ENCODE measurements at regions not wholly inside any gene's neighbourhood (a gene's known extent, or its start where the extent isn't known, plus 50 kb on each side); places are given as distances from the start of the nearest gene placed in this dataset.

DNA sequence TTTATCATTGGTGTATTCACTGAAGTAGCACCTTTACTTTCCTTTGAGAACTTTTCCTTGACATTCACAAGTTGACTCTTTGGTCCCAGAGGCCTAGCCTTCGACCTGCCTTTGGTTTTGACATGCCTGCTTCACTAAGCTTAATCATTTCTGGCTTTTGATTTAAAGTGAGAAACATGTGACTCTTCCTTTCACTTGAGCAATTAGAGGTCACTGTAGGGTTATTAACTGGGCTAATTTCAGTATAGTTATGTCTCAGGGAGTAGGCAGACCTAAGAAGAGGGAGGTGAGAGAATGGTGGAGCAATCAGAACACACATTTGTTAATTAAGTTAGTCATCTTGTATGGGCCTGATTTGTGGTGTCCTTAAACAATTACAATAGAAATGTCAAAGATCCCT is 1040.7 kb upstream of the SLC39A10 start:
- ChIA-PET POLR2A (no interaction called here), CTCF (no interaction called here)
- H3K27me3 Mint-ChIP-seq (ENCODE audit: low read depth): no peaks in the 10 kb centered on the region
- TF ChIP-seq, protein P1, sequence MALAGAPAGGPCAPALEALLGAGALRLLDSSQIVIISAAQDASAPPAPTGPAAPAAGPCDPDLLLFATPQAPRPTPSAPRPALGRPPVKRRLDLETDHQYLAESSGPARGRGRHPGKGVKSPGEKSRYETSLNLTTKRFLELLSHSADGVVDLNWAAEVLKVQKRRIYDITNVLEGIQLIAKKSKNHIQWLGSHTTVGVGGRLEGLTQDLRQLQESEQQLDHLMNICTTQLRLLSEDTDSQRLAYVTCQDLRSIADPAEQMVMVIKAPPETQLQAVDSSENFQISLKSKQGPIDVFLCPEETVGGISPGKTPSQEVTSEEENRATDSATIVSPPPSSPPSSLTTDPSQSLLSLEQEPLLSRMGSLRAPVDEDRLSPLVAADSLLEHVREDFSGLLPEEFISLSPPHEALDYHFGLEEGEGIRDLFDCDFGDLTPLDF (CRISPR knock-in tag; IDR thresholded peaks at IDR 0.05): no peak
- TF ChIP-seq GTF2I (CRISPR knock-in tag; conservative IDR thresholded peaks at IDR 0.05) (no peak), CREM (CRISPR knock-in tag; IDR thresholded peaks at IDR 0.05) (no peak), ELF4 (CRISPR knock-in tag; IDR thresholded peaks at IDR 0.05; ENCODE audit: low read depth) (no peak), JAZF1 (CRISPR knock-in tag; IDR thresholded peaks at IDR 0.05) (no peak), ZNF423 (CRISPR knock-in tag; IDR thresholded peaks at IDR 0.05) (no peak), ZNF671 (CRISPR knock-in tag; IDR thresholded peaks at IDR 0.05) (no peak), GABPB1 (CRISPR knock-in tag; IDR thresholded peaks at IDR 0.05) (no peak)
- TF ChIP-seq, protein P2, sequence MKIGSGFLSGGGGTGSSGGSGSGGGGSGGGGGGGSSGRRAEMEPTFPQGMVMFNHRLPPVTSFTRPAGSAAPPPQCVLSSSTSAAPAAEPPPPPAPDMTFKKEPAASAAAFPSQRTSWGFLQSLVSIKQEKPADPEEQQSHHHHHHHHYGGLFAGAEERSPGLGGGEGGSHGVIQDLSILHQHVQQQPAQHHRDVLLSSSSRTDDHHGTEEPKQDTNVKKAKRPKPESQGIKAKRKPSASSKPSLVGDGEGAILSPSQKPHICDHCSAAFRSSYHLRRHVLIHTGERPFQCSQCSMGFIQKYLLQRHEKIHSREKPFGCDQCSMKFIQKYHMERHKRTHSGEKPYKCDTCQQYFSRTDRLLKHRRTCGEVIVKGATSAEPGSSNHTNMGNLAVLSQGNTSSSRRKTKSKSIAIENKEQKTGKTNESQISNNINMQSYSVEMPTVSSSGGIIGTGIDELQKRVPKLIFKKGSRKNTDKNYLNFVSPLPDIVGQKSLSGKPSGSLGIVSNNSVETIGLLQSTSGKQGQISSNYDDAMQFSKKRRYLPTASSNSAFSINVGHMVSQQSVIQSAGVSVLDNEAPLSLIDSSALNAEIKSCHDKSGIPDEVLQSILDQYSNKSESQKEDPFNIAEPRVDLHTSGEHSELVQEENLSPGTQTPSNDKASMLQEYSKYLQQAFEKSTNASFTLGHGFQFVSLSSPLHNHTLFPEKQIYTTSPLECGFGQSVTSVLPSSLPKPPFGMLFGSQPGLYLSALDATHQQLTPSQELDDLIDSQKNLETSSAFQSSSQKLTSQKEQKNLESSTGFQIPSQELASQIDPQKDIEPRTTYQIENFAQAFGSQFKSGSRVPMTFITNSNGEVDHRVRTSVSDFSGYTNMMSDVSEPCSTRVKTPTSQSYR (CRISPR knock-in tag; IDR thresholded peaks at IDR 0.05): no peak
- TF ChIP-seq, protein P3, sequence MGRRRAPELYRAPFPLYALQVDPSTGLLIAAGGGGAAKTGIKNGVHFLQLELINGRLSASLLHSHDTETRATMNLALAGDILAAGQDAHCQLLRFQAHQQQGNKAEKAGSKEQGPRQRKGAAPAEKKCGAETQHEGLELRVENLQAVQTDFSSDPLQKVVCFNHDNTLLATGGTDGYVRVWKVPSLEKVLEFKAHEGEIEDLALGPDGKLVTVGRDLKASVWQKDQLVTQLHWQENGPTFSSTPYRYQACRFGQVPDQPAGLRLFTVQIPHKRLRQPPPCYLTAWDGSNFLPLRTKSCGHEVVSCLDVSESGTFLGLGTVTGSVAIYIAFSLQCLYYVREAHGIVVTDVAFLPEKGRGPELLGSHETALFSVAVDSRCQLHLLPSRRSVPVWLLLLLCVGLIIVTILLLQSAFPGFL (CRISPR knock-in tag; IDR thresholded peaks at IDR 0.05; ENCODE audit: borderline replicate concordance): no peak
- TF ChIP-seq, protein P4, sequence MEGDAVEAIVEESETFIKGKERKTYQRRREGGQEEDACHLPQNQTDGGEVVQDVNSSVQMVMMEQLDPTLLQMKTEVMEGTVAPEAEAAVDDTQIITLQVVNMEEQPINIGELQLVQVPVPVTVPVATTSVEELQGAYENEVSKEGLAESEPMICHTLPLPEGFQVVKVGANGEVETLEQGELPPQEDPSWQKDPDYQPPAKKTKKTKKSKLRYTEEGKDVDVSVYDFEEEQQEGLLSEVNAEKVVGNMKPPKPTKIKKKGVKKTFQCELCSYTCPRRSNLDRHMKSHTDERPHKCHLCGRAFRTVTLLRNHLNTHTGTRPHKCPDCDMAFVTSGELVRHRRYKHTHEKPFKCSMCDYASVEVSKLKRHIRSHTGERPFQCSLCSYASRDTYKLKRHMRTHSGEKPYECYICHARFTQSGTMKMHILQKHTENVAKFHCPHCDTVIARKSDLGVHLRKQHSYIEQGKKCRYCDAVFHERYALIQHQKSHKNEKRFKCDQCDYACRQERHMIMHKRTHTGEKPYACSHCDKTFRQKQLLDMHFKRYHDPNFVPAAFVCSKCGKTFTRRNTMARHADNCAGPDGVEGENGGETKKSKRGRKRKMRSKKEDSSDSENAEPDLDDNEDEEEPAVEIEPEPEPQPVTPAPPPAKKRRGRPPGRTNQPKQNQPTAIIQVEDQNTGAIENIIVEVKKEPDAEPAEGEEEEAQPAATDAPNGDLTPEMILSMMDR (IDR thresholded peaks at IDR 0.05): no peak
- TF ChIP-seq, protein P5, sequence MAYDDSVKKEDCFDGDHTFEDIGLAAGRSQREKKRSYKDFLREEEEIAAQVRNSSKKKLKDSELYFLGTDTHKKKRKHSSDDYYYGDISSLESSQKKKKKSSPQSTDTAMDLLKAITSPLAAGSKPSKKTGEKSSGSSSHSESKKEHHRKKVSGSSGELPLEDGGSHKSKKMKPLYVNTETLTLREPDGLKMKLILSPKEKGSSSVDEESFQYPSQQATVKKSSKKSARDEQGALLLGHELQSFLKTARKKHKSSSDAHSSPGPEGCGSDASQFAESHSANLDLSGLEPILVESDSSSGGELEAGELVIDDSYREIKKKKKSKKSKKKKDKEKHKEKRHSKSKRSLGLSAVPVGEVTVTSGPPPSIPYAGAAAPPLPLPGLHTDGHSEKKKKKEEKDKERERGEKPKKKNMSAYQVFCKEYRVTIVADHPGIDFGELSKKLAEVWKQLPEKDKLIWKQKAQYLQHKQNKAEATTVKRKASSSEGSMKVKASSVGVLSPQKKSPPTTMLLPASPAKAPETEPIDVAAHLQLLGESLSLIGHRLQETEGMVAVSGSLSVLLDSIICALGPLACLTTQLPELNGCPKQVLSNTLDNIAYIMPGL (CRISPR knock-in tag; IDR thresholded peaks at IDR 0.05): no peak
- TF ChIP-seq, protein P6, sequence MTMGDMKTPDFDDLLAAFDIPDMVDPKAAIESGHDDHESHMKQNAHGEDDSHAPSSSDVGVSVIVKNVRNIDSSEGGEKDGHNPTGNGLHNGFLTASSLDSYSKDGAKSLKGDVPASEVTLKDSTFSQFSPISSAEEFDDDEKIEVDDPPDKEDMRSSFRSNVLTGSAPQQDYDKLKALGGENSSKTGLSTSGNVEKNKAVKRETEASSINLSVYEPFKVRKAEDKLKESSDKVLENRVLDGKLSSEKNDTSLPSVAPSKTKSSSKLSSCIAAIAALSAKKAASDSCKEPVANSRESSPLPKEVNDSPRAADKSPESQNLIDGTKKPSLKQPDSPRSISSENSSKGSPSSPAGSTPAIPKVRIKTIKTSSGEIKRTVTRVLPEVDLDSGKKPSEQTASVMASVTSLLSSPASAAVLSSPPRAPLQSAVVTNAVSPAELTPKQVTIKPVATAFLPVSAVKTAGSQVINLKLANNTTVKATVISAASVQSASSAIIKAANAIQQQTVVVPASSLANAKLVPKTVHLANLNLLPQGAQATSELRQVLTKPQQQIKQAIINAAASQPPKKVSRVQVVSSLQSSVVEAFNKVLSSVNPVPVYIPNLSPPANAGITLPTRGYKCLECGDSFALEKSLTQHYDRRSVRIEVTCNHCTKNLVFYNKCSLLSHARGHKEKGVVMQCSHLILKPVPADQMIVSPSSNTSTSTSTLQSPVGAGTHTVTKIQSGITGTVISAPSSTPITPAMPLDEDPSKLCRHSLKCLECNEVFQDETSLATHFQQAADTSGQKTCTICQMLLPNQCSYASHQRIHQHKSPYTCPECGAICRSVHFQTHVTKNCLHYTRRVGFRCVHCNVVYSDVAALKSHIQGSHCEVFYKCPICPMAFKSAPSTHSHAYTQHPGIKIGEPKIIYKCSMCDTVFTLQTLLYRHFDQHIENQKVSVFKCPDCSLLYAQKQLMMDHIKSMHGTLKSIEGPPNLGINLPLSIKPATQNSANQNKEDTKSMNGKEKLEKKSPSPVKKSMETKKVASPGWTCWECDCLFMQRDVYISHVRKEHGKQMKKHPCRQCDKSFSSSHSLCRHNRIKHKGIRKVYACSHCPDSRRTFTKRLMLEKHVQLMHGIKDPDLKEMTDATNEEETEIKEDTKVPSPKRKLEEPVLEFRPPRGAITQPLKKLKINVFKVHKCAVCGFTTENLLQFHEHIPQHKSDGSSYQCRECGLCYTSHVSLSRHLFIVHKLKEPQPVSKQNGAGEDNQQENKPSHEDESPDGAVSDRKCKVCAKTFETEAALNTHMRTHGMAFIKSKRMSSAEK (CRISPR knock-in tag; IDR thresholded peaks at IDR 0.05; ENCODE audit: borderline replicate concordance): no peak
- ATAC-seq (no peak), DNase-seq (ENCODE audit: low spot score) (no peak)
- H3K4me1 Mint-ChIP-seq: no peaks in the 10 kb centered on the region
- H3K27ac Mint-ChIP-seq: no peak overlapping the region
- H3K4me3 Mint-ChIP-seq: no peak overlapping the region
- peaks cover 19% of the 10 kb centered on the region for H3K36me3 Mint-ChIP-seq
- peaks cover 36% of the 10 kb centered on the region for H3K9me3 Mint-ChIP-seq

All from WTC11 (cell line).